GM21447 (cell line): ENCODE measurements at regions not wholly inside any gene's neighbourhood (a gene's known extent, or its start where the extent isn't known, plus 50 kb on each side); places are given as distances from the start of the nearest gene placed in this dataset.
"Not testable (repeated sequence)": the region's sequence is repeated elsewhere in the genome, so short reads cannot be mapped to it uniquely, and the experiment has no call there.

Experiments used
- ATAC-seq: cut with Tn5 transposase; IDR thresholded peaks from one replicate; pipeline ENCODE4 v1.9.1; 2021; ENCODE audit not compliant: unreplicated experiment

- ATAC-seq = no peak
Measured at GRCh38 chr4:149211876-149212275, 603.8 kb downstream of the IQCM start.

GRCh38 chr4:149203256-149204001 is 612.2 kb downstream of the IQCM start:
- ATAC-seq = no peak

GRCh38 chr4:149202117-149202516 is 613.5 kb downstream of the IQCM start:
- no peak for ATAC-seq

GRCh38 chr4:149199594-149199993 is 616.0 kb downstream of the IQCM start:
- ATAC-seq = no peak

- ATAC-seq = no peak
Measured at GRCh38 chr4:149194061-149194460, 621.6 kb downstream of the IQCM start.

- no peak for ATAC-seq
Measured at GRCh38 chr4:149187726-149188125, 627.9 kb downstream of the IQCM start.

- ATAC-seq = no peak
Measured at GRCh38 chr4:149183638-149184037, 632.0 kb downstream of the IQCM start.

GRCh38 chr4:149181459-149181858 is 634.2 kb downstream of the IQCM start:
- not testable (repeated sequence) for ATAC-seq

GRCh38 chr4:149176039-149176438 is 639.6 kb downstream of the IQCM start:
- no peak for ATAC-seq

GRCh38 chr4:149175549-149175948 is 640.1 kb downstream of the IQCM start:
- ATAC-seq = no peak

- no peak for ATAC-seq
Measured at GRCh38 chr4:149173241-149174013, 642.2 kb downstream of the IQCM start.

- ATAC-seq = no peak
Measured at GRCh38 chr4:149168645-149169044, 647.0 kb downstream of the IQCM start.

GRCh38 chr4:149166876-149167275 is 648.8 kb downstream of the IQCM start:
- ATAC-seq = no peak

GRCh38 chr4:149166365-149166764 is 649.3 kb downstream of the IQCM start:
- no peak for ATAC-seq

GRCh38 chr4:149164282-149164681 is 651.4 kb downstream of the IQCM start:
- no peak for ATAC-seq

- no peak for ATAC-seq
Measured at GRCh38 chr4:149161247-149161646, 654.4 kb downstream of the IQCM start.

- no peak for ATAC-seq
Measured at GRCh38 chr4:149160370-149160769, 655.3 kb downstream of the IQCM start.

GRCh38 chr4:149158817-149159216 is 656.8 kb downstream of the IQCM start:
- ATAC-seq = no peak

GRCh38 chr4:149145803-149146202 is 669.8 kb downstream of the IQCM start:
- ATAC-seq = no peak

GRCh38 chr4:149144060-149144459 is 671.6 kb downstream of the IQCM start:
- ATAC-seq = no peak

GRCh38 chr4:149141391-149141790 is 674.3 kb downstream of the IQCM start:
- ATAC-seq = no peak

- no peak for ATAC-seq
Measured at GRCh38 chr4:149140841-149141240, 674.8 kb downstream of the IQCM start.
